NB4 (cell line): ENCODE measurements at regions not wholly inside any gene's neighbourhood (a gene's known extent, or its start where the extent isn't known, plus 50 kb on each side); places are given as distances from the start of the nearest gene placed in this dataset.

Experiments used
- POLR2A ChIP-seq: IDR thresholded peaks from 2 replicates; pipeline ENCODE4 v1.6.1; 2011; ENCODE audit warnings: mild to moderate bottlenecking; ENCODE audit not compliant: insufficient read length; ENCODE audit errors: extremely low read depth
- TF ChIP-seq, protein P1 (sequence below): IDR thresholded peaks from one replicate; pipeline ENCODE4 v1.5.1; 2012; ENCODE audit warnings: low read depth, low read length
- TF ChIP-seq, protein P2 (sequence below): IDR thresholded peaks from 2 replicates; pipeline ENCODE4 v1.6.1; 2011; ENCODE audit warnings: low read depth, low read length

DNA sequence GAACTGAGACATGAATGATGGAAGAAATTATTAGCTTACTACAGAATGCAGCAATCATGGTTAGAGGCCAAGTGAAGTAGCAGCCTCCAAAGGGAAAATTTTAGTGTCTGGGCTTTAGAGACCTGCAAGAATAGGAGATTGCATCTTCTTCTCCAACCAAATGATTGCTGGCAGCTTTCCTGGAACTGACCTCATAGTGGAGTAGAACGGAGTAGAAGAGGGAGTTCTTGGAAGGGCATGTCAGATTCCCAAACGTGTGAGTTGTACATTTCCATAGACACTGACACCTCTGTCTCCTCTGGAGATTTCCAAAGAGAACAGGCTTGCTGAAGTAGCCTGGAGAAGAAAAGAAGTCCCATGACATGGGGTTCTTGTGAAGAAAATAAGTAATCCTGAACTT lies 169.8 kb upstream of the ERBB4 start:
- TF ChIP-seq POLR2A = no peak
- TF ChIP-seq, protein P1, sequence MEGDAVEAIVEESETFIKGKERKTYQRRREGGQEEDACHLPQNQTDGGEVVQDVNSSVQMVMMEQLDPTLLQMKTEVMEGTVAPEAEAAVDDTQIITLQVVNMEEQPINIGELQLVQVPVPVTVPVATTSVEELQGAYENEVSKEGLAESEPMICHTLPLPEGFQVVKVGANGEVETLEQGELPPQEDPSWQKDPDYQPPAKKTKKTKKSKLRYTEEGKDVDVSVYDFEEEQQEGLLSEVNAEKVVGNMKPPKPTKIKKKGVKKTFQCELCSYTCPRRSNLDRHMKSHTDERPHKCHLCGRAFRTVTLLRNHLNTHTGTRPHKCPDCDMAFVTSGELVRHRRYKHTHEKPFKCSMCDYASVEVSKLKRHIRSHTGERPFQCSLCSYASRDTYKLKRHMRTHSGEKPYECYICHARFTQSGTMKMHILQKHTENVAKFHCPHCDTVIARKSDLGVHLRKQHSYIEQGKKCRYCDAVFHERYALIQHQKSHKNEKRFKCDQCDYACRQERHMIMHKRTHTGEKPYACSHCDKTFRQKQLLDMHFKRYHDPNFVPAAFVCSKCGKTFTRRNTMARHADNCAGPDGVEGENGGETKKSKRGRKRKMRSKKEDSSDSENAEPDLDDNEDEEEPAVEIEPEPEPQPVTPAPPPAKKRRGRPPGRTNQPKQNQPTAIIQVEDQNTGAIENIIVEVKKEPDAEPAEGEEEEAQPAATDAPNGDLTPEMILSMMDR = no peak
- TF ChIP-seq, protein P2, sequence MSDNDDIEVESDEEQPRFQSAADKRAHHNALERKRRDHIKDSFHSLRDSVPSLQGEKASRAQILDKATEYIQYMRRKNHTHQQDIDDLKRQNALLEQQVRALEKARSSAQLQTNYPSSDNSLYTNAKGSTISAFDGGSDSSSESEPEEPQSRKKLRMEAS = no peak
